MM.1S (cell line): ENCODE measurements at regions not wholly inside any gene's neighbourhood (a gene's known extent, or its start where the extent isn't known, plus 50 kb on each side); places are given as distances from the start of the nearest gene placed in this dataset.

Source experiments
- DNase-seq: peaks from one replicate; pipeline ENCODE4 v3.0.0-alpha.2; 2015
- H2AFZ ChIP-seq: fragments of 300-600 bp; sonication (generic); 2 replicates; pipeline ENCODE4 v1.6.0; 2016; ENCODE audit warnings: antibody characterized with exemption, low read length
- H3F3A ChIP-seq: fragments of 300-600 bp; sonication (generic); 2 replicates; pipeline ENCODE4 v1.6.1; 2016; ENCODE audit warnings: mild to moderate bottlenecking, antibody characterized with exemption, low read length, moderate library complexity, mixed read lengths; ENCODE audit not compliant: insufficient read depth
- H3K27ac ChIP-seq: fragments of 300-600 bp; sonication (generic); 2 replicates; pipeline ENCODE4 v1.5.1; 2016; ENCODE audit warnings: mild to moderate bottlenecking, low read length
- H3K27me3 ChIP-seq: fragments of 300-600 bp; sonication (generic); replicated peaks from 2 replicates; pipeline ENCODE4 v1.6.0; 2016; ENCODE audit warnings: low read length; ENCODE audit not compliant: insufficient read depth
- H3K36me3 ChIP-seq: fragments of 300-600 bp; sonication (generic); replicated peaks from 2 replicates; pipeline ENCODE4 v1.6.1; 2016; ENCODE audit warnings: mild to moderate bottlenecking, low read length, mixed read lengths; ENCODE audit not compliant: insufficient read depth
- H3K4me1 ChIP-seq: fragments of 300-600 bp; sonication (generic); 2 replicates; pipeline ENCODE4 v1.6.1; 2016; ENCODE audit warnings: low read length, mixed read lengths
- H3K4me2 ChIP-seq: fragments of 300-600 bp; sonication (generic); 2 replicates; pipeline ENCODE4 v1.6.0; 2016; ENCODE audit warnings: low read depth, low read length
- H3K4me3 ChIP-seq: fragments of 300-600 bp; sonication (generic); 2 replicates; pipeline ENCODE4 v1.5.1; 2016; ENCODE audit warnings: low read length, mixed read lengths
- H3K79me2 ChIP-seq: fragments of 300-600 bp; sonication (generic); 2 replicates; pipeline ENCODE4 v1.6.1; 2016; ENCODE audit warnings: mixed run types, low read length, mixed read lengths
- H3K9ac ChIP-seq: fragments of 300-600 bp; sonication (generic); 2 replicates; pipeline ENCODE4 v1.6.1; 2016; ENCODE audit warnings: low read length, mixed read lengths
- H3K9me2 ChIP-seq: fragments of 300-600 bp; sonication (generic); replicated peaks from 2 replicates; pipeline ENCODE4 v1.6.1; 2016; ENCODE audit warnings: mild to moderate bottlenecking, low read length, mixed read lengths; ENCODE audit not compliant: insufficient read depth
- H3K9me3 ChIP-seq: fragments of 300-600 bp; sonication (generic); replicated peaks from 2 replicates; pipeline ENCODE4 v1.6.1; 2016; ENCODE audit warnings: mild to moderate bottlenecking, low read length, mixed read lengths; ENCODE audit not compliant: insufficient read depth
- H4K20me1 ChIP-seq: fragments of 300-600 bp; sonication (generic); 2 replicates; pipeline ENCODE4 v1.6.1; 2016; ENCODE audit warnings: mild to moderate bottlenecking, low read length, moderate library complexity, mixed read lengths; ENCODE audit not compliant: insufficient read depth
- EZH2 ChIP-seq: fragments of 300-600 bp; sonication (generic); optimal IDR thresholded peaks from 2 replicates; pipeline ENCODE3; 2017; ENCODE audit warnings: low read depth, mild to moderate bottlenecking, antibody characterized with exemption, low read length, mixed read lengths
- EZH2phosphoT487 ChIP-seq: fragments of 300-600 bp; sonication (generic); IDR thresholded peaks from 2 replicates; pipeline ENCODE4 v1.6.1; 2018; ENCODE audit warnings: antibody characterized with exemption, low read length
- TF ChIP-seq, protein P1 (sequence below): fragments of 300-600 bp; sonication (generic); IDR thresholded peaks from 2 replicates; pipeline ENCODE4 v1.5.1; 2016; ENCODE audit warnings: antibody characterized with exemption, low read length, mixed read lengths

- Histone ChIP-seq H3K79me2 (no peaks in the 10 kb centered on the region), H3K4me1 (peaks cover 4% of the 10 kb centered on the region; the same call in 1 of the 2 replicates), H3K9me3 (no peaks in the 10 kb centered on the region), H3K9me2 (no peaks in the 10 kb centered on the region), H3K27ac (no peak overlapping the region), H3K9ac (no peak overlapping the region), H3K27me3 (no peaks in the 10 kb centered on the region), H3K4me3 (no peak overlapping the region), H3F3A (no peaks in the 10 kb centered on the region), H2AFZ (no peak overlapping the region), H3K36me3 (no peaks in the 10 kb centered on the region), H3K4me2 (no peak overlapping the region), H4K20me1 (no peaks in the 10 kb centered on the region)
- DNase-seq: no peak
- TF ChIP-seq EZH2: no peak
- no peak for TF ChIP-seq EZH2phosphoT487
- TF ChIP-seq, protein P1, sequence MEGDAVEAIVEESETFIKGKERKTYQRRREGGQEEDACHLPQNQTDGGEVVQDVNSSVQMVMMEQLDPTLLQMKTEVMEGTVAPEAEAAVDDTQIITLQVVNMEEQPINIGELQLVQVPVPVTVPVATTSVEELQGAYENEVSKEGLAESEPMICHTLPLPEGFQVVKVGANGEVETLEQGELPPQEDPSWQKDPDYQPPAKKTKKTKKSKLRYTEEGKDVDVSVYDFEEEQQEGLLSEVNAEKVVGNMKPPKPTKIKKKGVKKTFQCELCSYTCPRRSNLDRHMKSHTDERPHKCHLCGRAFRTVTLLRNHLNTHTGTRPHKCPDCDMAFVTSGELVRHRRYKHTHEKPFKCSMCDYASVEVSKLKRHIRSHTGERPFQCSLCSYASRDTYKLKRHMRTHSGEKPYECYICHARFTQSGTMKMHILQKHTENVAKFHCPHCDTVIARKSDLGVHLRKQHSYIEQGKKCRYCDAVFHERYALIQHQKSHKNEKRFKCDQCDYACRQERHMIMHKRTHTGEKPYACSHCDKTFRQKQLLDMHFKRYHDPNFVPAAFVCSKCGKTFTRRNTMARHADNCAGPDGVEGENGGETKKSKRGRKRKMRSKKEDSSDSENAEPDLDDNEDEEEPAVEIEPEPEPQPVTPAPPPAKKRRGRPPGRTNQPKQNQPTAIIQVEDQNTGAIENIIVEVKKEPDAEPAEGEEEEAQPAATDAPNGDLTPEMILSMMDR: no peak
Measured at GRCh38 chr1:184212649-184213314, 161.3 kb downstream of the TSEN15 start.

GRCh38 chr1:184214128-184214527 is 162.6 kb downstream of the TSEN15 start:
- H3K9ac ChIP-seq: no peak overlapping the region
- H3K9me2 ChIP-seq: no peaks in the 10 kb centered on the region
- no peak overlapping the region for H3K4me2 ChIP-seq
- H3K27ac ChIP-seq: no peak overlapping the region
- no peaks in the 10 kb centered on the region for H3K27me3 ChIP-seq
- H3K9me3 ChIP-seq: no peaks in the 10 kb centered on the region
- H4K20me1 ChIP-seq: no peaks in the 10 kb centered on the region
- peaks cover 4% of the 10 kb centered on the region; the same call in 1 of the 2 replicates for H3K4me1 ChIP-seq
- no peak for DNase-seq
- no peaks in the 10 kb centered on the region for H3F3A ChIP-seq
- no peak overlapping the region for H2AFZ ChIP-seq
- TF ChIP-seq, protein P1: no peak
- TF ChIP-seq EZH2phosphoT487 (no peak), EZH2 (no peak)
- no peaks in the 10 kb centered on the region for H3K79me2 ChIP-seq
- H3K4me3 ChIP-seq: no peak overlapping the region
- H3K36me3 ChIP-seq: no peaks in the 10 kb centered on the region

DNA sequence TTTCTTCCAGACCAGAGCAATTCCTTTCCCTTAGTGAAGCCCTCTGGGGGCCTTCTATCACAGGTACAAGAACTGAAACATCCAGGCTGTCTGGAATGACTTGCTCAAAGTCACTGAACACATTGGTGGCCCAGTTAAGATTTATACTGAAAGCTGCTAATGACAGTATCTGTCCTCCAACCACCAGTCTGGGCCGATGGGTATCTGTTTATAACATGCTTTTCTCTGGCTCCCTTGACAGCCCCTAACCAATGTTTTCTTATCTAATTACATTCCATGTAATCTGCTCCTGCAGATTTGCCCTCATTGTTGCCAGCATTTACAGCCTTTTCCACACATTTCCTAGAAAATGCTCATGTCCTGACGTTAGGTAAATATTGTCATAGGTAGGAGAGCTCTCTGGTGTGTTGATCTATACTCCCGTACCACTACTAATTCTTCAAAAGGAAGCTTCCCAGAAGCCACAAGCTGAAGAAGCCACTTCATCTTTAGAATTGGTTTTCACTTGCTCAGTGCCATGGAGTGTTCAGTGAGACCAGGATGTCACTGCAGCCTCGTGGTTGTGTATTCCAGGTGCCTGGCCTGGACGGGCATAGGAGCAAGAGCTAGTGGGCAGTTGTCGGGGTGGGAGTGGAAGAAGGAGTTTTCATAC is 163.9 kb downstream of the TSEN15 start:
- TF ChIP-seq EZH2: no peak
- TF ChIP-seq, protein P1: no peak
- TF ChIP-seq EZH2phosphoT487: no peak
- H3K9ac ChIP-seq: no peak overlapping the region
- H4K20me1 ChIP-seq: no peaks in the 10 kb centered on the region
- no peaks in the 10 kb centered on the region for H3K79me2 ChIP-seq
- H3K4me1 ChIP-seq: peaks cover 4% of the 10 kb centered on the region; the same call in 1 of the 2 replicates
- H3K27ac ChIP-seq: no peak overlapping the region
- H3F3A ChIP-seq: no peaks in the 10 kb centered on the region
- H3K4me3 ChIP-seq: no peak overlapping the region
- H3K36me3 ChIP-seq: no peaks in the 10 kb centered on the region
- H2AFZ ChIP-seq: no peak overlapping the region
- no peaks in the 10 kb centered on the region for H3K9me2 ChIP-seq
- H3K27me3 ChIP-seq: no peaks in the 10 kb centered on the region
- no peak for DNase-seq
- H3K4me2 ChIP-seq: no peak overlapping the region
- H3K9me3 ChIP-seq: no peaks in the 10 kb centered on the region
